ENCODE measurements at regions not wholly inside any gene's neighbourhood (a gene's known extent, or its start where the extent isn't known, plus 50 kb on each side); places are given as distances from the start of the nearest gene placed in this dataset.

DNA sequence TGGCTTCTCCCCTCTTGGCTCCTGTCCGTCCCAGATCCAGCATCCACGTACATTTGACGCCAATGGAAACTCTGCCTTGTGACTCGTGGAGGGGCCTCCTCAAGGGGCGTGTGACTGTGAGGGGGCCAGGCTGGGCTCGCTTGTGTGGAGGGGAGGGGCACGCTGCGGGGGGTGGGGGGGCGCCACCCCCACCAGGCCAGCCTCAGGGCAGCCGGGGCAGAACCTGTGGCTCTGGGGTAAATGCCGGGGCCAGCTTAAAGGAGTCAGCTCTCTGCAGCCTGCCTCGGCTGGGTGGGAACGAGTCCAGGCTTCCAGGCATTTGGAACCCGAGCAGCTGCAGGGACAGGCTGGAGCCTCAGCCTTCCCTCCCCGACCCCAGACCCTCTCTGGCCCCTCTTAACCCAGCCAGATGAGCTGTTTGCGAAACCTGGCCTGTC lies 94.1 kb downstream of the SIK1 start:
- no peak for DNase-seq (ENCODE audit: low spot score)

DNA sequence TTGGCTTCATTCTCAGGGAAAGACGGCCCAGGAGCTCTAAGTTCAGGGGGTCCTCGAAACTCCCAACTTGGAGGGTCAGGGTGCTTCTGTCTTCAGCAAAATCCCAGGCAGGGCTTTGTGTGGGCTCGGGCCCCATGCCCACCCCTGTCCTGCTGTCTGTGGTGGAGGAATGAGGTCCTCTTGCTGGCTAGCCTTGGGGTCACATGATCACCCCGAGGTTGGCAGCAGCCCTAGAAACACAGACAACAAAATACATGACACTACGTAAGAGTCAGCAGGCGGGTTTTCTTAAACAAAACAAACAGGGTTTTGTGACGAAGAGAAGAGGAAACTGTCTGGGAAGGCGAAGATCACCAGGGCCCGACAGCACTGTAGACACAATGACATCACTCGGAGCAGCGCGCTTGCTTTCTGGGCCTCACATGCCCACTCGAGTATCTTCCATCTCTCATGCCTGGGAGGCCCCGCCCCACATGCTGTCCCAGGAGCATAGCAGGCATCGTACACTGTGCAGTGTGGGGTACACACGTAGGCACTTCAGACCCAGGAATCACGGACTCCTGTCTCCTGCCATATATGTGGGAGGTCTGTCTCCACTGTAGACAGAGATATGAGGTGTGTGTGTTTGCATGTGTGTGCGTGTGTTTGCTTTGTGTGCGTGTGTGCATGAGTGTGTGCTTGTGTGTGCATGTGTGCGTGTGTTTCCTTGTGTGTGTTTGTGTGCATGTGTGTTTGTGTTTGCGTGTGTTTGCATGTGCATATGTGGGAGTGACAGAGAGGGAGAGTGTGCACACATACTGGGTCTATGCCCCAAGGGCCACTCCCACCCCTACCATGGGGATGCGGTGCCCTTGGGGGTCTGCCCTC lies 94.7 kb downstream of the SIK1 start:
- no peak for DNase-seq (ENCODE audit: low spot score)

DNA sequence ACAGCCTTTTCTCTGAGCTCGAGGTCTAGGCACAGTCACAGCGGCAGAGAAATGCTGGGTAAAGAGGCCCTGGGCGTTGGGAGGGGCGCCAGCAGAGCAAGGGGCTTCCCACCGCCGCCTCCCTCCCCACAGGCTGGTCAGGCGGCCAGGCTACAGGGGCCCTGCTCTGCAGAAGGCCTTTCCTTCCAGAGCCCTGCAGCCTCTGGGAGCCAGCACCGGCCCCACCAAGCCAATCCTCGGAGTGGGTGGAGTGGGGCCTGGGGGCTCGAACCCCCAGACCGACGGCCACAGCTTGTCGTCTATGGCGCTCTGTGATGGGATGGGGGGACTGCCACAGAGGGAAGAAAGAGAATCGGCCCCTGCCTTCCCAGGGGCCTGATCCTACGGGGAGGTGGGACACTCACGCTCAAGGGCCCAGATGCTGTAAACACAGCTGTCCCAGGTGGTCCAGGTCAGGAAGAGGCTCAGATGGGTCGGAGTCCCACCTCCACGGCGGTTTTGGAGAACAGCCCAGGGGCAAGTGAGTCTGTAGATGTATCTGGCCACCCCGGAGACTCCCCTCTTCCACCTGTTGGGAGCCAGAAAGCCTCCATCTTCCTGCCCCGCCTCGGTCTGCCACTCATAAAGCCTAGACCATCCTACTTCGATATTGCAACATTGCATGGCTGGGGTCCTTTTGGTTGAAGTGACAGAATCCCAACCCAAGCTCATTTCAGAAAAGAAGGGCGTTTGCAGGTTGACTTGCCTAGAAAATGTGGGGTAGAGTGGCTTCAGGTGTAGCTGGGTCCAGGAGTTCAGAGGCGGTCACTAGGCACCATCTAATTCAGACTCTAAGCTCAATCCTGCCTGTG lies 95.6 kb downstream of the SIK1 start:
- DNase-seq (ENCODE audit: low spot score): no peak

DNA sequence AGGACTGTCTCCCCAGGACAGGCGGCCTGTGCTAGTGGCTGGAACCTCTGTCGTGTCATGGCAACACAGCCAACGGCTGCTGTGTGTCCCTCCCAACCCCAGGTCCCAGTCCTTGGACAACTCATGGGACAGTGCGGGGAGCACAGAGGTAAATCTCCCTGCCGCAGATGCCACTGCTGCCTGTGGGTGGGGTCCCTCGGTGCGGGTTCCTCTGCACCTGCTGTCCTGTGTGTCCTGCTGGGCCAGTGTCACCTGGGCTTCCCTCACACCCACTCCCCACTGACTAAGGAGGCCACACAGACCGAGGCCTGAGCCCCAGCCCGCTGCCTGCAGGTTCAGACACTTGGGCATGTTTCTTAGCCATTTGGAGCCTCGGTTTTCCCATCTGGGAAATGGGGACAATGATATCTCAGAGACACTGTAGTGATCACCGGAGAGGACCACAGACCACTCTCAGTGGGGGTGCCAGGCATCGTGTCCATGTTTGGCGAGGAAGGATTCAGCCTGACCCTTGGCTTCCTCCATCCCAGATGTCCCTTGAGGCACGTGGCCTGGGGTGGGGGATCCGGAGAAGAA lies 96.5 kb downstream of the SIK1 start:
- DNase-seq (ENCODE audit: low spot score): no peak

DNA sequence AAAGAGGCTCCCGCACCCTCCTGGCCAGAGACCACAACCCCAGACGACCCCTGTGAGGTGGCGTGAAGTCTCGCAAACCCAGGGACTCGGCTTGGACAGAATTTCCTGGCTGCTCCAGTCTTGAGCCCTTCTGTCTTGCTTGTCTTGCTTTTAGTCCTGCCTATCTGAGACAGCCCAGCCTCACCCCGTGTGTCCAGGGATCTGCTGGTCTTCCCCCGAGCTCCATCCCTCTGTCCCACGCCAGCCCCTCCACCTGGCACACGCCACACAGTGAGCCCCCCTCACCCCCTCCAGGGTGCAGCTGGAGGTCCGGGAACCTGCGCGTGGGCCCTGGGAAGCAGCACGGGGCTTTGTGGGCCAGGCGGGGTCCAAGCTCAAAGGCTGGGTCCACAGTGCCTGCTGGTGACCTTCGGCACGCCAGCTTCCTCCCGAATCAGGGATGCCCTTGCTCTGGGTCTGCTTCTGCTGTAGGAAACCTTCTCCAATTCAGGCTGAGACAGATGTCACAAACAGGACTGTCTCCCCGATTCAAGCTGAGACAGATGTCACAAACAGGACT lies 97.1 kb downstream of the SIK1 start:
- DNase-seq (ENCODE audit: low spot score): no peak

DNA sequence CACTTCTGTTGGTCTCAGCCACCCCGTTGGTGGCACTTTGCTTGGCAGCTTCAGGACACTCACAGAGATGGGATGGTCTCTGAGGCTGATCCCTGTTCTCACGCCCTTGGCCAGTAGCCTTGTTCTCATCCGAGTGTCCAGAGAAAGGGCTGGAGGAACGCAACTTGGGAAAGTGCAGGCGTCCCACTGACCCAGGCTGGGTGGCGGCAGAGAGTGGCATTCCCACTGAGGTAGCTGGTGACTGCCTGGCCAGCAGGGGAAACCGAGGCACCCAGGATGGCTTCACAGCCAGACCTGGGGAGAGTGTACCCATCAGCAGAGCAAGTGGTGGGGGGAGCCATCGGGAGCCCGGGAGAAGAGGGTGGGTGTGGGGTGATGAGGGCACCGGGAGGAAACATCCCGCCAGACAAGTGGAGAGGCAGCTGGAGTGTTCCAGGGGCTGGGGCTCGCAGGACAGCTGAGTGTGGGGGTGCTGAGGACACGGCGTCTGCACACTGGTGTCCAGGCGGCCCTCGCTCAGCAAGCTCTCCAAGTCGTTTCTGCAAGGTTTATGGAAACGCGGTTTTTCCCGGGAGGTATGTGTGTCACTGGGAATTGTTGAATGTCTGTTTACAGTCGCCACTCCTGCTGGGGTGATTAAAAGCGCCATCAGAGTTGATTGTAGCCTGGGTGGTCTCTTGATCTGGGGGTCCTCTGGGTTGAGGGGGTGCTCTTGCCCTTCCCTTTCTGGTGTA lies 97.8 kb downstream of the SIK1 start:
- no peak for DNase-seq (ENCODE audit: low spot score)

DNA sequence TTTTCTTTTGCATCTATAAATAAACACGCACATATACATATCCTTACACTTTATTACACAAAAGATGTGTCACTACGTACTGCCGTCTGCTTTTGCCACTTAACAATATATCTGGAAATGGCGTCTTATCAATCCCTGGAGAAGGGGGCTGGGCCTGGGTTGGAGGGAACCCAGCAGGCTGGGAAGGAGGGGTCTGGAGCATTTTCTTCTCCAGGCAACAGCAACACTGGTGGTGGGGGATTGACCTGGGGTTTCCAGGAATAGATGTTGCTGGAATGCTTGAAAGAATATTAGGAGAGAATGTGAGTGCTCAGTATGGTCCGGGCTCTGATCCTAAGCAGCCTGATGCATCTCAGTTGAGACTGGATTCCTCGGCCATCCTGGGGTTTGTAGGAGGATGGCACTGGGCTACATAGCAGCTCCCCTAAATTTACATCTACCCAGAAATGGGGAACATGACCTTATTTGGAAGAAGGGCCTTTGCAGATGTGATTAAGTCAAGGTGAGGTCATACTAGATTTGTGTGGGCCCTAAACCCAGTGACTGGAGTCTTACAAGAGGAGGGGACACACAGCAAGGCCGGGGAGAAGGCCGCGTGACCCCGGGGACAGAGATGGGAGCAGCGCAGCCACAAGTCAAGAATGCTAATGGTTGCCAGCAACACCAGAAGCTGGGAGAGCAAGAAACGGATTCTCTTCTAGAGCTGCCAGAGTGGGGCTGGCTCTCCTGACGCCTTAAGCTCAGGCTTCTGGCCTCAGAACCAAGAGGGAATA lies 98.6 kb downstream of the SIK1 start:
- DNase-seq (ENCODE audit: low spot score): no peak

DNA sequence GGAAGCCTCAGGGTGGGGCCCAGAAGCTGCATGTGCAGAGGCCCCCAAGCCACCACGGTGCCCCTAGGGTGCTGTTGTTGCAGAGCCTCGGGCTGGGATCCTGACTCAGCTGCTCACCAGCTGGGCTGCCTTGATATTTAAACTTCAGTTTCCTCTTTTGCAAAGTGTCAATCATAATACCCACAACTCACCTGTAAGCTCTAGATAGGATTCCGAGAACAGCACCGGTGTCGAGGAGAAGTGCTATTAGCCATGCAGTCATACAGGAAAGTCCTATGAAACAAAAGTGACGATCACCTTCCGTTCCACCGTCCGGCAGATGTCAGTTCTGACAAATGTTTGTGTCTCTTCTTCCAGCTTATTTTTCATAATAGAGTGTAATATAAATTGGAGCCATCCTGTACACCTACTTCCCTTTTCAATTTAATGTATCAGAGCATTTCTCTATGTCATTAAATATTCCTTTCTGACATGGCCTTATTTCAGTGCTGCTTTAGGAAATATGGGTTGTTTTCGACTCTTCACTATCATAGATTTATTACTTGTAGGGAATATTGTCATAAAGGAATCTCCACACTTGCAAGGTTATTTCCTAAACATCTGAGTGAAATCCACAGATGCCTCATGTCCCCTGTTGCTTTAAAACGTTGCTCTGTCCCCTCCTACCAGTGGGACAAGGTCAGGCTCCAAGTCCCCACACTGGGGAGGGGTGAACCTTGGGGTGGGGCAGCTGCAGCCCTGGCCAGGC lies 100.8 kb downstream of the SIK1 start:
- no peak for DNase-seq (ENCODE audit: low spot score)

DNA sequence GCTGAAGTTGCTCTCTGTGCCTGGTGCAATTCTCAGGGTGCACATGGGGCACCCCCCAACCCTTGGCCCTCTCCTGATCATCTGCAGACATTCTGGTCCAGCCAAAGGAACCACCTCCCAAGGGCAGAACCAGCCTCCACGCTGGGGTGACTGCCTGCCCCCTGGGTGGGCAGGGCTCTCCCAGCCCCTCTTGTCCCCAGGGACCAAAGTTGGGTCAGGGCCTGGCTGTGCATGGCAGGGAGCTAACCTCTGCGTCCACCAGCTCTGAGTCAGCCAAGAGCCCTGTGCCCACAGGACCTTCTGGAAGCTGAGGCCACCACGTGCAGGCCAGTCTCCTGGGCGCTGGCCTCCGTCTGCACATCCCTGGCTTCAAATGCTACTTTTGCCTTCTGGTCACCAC lies 101.9 kb downstream of the SIK1 start:
- no peak for DNase-seq (ENCODE audit: low spot score)

DNA sequence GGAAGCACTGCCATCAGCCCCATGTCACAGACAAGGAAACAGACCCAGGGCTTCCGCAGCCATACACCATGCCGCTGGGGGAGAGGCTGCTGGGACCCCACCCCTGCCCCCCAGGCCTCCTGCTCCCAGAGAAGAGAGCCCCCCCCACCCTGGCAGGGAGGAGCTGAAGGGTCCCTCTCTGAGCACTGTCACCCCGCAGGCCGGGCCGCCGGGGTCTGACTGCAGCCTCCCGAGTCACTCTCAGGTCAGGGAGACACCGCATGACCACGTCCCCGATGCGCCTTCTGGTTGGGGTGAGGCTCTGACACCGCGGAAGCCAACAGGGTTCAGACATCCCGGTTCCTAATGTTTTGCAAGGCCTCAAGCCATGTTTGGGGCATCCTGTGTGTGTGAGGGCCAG lies 102.3 kb downstream of the SIK1 start:
- no peak for DNase-seq (ENCODE audit: low spot score)

DNA sequence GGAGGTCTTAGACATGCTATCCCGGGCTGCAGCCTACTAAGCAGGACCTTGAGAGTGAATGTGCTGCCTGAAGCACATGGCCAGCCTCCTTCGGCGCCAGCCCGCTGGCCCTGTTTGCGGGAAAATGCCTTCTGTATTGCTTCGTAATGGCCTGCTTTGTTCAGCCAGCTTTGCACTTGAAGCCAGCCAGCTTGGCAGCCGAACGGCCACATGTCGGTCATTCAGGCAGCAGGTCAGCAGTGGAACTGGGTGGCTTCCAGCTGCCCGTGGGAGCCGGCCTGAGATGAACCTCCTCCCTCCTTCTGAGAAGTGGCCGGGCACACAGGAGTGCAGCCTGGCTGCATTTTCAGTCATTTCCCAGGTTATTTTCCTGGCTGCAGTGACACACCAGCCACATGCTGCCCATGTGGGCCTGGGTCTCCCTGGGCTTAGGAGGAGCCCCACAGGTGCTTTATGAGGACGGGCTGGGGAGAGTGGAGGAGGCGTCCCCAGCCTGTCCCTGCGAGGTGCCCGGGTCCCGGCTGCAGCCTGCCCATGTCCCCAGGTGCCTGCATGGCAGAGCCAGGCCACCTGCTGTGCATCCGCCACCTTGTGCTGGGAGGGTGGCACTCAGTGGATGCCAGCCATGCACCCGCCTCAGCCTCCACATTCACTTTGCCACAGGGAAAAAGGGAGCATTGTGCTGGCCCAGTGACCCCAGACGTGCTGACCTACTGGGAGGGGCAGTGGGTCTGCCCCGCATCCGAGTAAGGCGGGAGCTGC lies 103.5 kb downstream of the SIK1 start:
- no peak for DNase-seq (ENCODE audit: low spot score)

DNA sequence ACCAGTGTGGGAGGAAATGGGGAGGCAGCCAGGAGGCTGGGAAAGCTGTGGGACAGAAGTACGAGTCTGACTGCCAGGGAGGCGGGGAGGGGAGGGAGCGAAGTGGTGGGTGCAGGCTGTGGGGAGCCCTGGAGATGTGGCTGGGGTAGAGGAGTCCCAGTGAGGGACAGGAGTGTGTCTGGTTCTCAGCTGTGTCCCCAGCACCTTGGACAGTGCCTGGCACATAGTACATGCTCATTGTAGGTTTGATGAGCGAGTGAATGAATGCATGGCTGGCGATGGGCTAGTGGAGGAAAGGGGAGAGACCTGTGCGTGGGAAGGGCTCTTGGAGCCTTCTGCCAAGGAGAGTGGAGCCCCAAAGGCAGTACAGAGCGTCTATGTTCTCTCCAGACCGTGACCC lies 104.1 kb downstream of the SIK1 start:
- no peak for DNase-seq (ENCODE audit: low spot score)

DNA sequence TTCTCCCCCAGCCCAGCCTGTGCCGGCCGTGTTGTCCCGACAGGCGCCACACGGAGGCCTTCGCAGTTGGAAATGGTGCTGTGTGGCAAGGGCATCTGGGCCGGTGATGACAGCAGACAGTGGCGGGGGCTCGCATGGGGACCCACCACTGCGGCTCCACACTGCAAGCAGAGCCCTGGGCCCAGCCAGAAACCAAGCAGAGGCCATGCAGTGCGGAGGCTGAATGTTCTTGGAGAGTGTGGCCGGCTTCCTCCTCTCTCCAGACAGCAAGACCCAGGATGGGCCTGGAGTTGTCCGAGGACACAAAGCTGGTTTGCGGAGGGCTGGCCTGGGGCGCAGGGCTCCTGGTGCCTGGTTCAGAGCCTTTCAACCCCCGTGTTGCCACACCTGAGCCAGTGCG lies 104.6 kb downstream of the SIK1 start:
- no peak for DNase-seq (ENCODE audit: low spot score)

DNA sequence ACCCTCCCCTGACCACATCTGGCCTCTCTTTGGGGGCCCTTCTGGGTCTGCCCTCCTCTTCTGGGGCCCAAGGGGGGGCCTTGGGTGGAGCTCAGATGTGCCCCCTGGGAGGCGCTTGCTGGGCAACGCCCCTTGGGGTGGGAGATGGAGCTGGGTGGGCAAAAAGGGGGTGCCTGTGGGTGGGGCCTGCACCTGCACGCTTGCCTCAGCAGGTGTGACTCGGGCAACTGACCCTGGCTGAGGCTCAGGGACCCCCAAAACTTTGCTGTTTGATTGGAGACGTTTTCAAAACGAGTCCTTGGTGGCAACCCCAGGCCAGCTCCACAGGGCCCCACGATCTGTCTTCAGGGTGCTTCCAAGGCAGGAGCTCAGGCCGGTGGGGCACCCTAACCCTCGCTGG lies 105.3 kb downstream of the SIK1 start:
- DNase-seq (ENCODE audit: low spot score): no peak

DNA sequence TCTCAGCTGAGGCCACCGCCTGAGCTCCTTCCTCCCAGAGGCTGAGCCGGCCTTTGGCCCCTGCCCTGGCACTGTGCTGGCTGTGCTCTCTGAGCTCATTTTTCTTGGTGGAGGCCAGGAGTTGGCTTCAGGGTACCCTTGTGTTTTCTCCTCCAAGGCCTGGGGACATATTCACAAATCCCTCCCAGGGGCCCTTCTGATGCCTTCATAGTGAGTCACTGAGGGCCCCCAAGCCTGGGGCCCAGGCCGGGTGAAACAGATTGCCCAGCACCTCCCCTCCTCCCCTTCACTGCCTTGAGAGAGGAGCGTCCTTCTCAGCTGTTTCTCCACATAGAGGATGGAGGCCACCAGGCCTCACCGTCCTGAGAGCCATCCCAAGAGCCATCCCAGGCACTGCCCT lies 105.8 kb downstream of the SIK1 start:
- DNase-seq (ENCODE audit: low spot score): no peak

DNA sequence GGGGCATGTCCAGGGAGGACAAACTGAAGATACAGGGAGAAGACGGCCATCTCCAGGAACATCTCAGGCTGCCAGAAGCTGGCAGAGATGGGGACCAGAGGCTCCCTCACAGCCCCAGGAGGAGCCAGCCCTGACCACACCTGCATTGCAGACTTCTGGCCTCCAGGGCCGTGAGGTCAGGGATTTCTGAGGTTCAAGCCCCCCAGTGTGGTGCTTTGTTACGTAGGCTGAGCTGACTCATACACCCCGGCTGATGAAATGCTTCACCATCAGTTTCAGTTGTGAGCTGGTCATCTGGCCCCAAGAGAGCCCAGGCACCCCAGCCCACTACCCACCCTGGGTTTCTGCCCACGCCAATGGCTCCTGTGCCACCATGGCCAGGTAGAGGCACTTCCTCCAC lies 106.4 kb downstream of the SIK1 start:
- DNase-seq (ENCODE audit: low spot score): no peak

DNA sequence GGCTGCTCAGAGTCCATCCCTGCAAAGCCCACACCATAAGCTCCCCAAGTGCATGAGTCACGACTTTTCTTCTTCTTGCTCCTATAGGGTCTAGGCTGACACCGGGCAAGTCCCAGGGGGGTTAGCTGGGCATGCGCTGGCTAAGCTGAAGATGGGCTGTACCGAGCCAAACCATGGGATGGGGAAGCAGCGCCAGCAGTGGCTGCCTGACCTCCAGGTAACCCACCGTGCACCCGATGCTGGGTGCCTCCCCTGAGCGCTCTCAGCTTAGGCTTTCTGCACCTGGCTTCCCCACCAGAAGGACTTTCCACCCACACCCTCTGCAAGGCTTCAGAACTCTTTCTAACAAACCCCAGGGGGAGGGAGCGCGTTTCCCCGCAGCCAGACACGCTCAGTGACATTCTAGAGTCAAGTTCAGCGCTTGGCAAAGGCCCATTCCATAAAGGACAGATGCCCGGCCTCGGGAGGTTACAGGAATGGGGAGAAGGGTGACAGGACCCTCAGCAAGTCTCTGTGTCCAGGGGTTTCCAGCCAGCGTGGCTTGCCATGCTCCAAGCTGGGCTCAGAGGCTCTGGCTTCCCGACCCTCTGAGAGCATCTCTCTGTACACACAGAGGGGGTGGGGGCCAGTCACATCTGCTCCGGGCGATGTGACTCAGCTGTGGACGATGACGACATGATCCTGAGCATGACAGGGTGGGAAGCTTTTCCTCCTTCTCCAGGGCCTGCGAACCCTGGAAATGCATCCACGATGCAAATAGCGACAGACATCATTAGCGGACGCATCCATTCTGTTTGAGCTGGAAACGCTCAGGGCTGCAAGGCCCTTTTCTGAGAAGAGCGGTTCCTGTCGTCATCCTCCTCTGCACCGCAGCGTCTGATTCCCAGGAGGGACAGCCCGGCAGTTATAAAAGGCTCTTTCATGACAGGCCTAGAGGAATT lies 107.8 kb downstream of the SIK1 start:
- no peak for DNase-seq (ENCODE audit: low spot score)

DNA sequence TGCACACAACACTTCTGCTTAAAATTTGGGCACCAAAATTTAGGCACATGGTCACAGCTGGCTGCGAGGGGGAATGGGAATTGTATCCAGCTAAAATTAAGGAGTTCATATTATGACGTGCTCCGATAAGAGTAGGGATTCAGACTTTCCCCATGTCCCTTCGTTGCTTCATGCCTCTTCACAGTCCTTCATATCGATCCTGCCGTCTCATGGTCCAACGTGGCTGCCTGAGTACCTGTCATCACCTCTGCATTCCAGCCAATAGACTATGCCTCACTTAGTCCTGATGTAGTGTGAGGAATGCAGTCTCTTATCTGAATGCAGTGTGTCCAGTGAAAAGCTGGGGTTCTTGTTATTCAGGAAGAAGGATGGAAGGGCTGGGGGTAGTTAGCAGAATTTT lies 108.6 kb downstream of the SIK1 start:
- DNase-seq (ENCODE audit: low spot score): no peak

DNA sequence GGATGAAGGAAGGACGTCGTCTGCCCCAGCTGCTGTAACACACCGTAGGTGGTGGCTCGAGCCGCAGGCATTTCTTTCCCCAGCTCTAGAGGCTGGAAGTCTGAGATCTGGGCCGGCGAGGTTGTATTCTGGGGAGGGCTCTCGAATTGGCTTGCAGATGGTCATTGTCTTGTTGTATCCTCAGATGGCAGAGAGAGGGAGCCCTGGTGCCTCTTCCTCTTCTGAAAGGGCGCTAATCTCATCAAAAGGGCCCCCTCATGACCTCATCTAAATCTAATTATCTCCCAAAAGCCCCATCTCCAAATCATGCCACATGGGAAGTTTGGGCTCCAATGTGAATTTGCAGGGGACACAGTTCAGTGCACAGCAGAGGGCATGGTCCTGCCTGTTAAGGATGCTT lies 109.0 kb downstream of the SIK1 start:
- DNase-seq (ENCODE audit: low spot score): no peak

All from RKO (cell line).